ENCODE measurements at regions not wholly inside any gene's neighbourhood (a gene's known extent, or its start where the extent isn't known, plus 50 kb on each side); places are given as distances from the start of the nearest gene placed in this dataset.
"Not testable (repeated sequence)": the region's sequence is repeated elsewhere in the genome, so short reads cannot be mapped to it uniquely, and the experiment has no call there.

GRCh38 chr9:2397875-2398274, 223.7 kb upstream of the VLDLR start:
- not testable (repeated sequence) for DNase-seq

- DNase-seq, result not testable (repeated sequence)
Observed at GRCh38 chr9:2401746-2402145, 219.8 kb upstream of the VLDLR start.

GRCh38 chr9:2403701-2404100, 217.9 kb upstream of the VLDLR start:
- no peak for DNase-seq

GRCh38 chr9:2406252-2406651, 215.3 kb upstream of the VLDLR start:
- no peak for DNase-seq

- DNase-seq, result no peak
Observed at GRCh38 chr9:2407450-2407849, 214.1 kb upstream of the VLDLR start.

GRCh38 chr9:2411459-2412215, 209.9 kb upstream of the VLDLR start:
- DNase-seq, result no peak

- no peak for DNase-seq
Observed at GRCh38 chr9:2413160-2413805, 208.3 kb upstream of the VLDLR start.

GRCh38 chr9:2414465-2414864, 207.1 kb upstream of the VLDLR start:
- no peak for DNase-seq

- no peak for DNase-seq
Observed at GRCh38 chr9:2415326-2415725, 206.3 kb upstream of the VLDLR start.

- no peak for DNase-seq
Observed at GRCh38 chr9:2417730-2418129, 203.9 kb upstream of the VLDLR start.

- DNase-seq, result no peak
Observed at GRCh38 chr9:2418619-2419018, 203.0 kb upstream of the VLDLR start.

- no peak for DNase-seq
Observed at GRCh38 chr9:2419347-2419746, 202.2 kb upstream of the VLDLR start.

- DNase-seq, result no peak
Observed at GRCh38 chr9:2420543-2420942, 201.0 kb upstream of the VLDLR start.

GRCh38 chr9:2424619-2425033, 197.0 kb upstream of the VLDLR start:
- no peak for DNase-seq

- no peak for DNase-seq
Observed at GRCh38 chr9:2425676-2426075, 195.9 kb upstream of the VLDLR start.

- no peak for DNase-seq
Observed at GRCh38 chr9:2427120-2427891, 194.3 kb upstream of the VLDLR start.

GRCh38 chr9:2439957-2440356, 181.6 kb upstream of the VLDLR start:
- DNase-seq, result no peak

GRCh38 chr9:2443933-2444332, 177.7 kb upstream of the VLDLR start:
- not testable (repeated sequence) for DNase-seq

GRCh38 chr9:2448193-2448738, 173.3 kb upstream of the VLDLR start:
- no peak for DNase-seq

- DNase-seq, result no peak
Observed at GRCh38 chr9:2453106-2453505, 168.5 kb upstream of the VLDLR start.

- no peak for DNase-seq
Observed at GRCh38 chr9:2453701-2454100, 167.9 kb upstream of the VLDLR start.

GRCh38 chr9:2459756-2460155, 161.8 kb upstream of the VLDLR start:
- DNase-seq, result no peak

GRCh38 chr9:2461892-2462291, 159.7 kb upstream of the VLDLR start:
- DNase-seq, result no peak

GRCh38 chr9:2464624-2465023, 157.0 kb upstream of the VLDLR start:
- DNase-seq, result no peak

Data from CD4-positive, alpha-beta T cell treated with Interferon gamma for 1 hour (primary cell).